ENCODE measurements at regions not wholly inside any gene's neighbourhood (a gene's known extent, or its start where the extent isn't known, plus 50 kb on each side); places are given as distances from the start of the nearest gene placed in this dataset.

DNA sequence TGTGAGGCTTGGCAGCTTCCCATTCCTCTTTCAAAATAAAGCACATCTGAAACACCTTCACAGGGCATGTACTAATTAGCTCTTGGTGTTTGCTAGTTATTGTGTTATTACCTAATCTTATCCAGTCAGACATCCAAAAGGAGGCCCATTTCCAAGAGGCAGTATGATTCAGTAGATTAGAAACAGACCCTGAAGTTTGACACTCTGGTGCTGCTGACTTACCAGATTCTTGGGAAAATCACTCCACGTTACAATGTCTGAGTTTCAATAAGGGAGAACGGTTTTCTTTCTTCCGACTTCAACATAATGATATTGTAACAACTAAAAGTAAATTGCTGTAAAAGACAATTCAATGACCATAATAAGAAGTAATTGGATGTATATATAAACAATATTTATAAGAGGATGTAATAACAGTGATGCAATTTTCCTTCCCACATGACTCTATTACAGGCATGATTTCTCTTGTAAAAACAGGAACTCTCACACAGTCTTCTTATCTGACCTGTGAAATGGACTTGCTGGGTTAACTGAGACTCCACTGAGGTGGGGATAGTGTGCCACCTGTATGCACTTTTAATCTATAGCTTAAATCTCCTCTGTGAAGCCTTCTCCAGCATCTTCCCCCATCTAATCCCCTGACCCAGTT lies 181.3 kb upstream of the ELL2 start:
- TF ChIP-seq, protein P1, sequence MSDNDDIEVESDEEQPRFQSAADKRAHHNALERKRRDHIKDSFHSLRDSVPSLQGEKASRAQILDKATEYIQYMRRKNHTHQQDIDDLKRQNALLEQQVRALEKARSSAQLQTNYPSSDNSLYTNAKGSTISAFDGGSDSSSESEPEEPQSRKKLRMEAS (IDR thresholded peaks at IDR 0.05) = no peak
- TF ChIP-seq, protein P2, sequence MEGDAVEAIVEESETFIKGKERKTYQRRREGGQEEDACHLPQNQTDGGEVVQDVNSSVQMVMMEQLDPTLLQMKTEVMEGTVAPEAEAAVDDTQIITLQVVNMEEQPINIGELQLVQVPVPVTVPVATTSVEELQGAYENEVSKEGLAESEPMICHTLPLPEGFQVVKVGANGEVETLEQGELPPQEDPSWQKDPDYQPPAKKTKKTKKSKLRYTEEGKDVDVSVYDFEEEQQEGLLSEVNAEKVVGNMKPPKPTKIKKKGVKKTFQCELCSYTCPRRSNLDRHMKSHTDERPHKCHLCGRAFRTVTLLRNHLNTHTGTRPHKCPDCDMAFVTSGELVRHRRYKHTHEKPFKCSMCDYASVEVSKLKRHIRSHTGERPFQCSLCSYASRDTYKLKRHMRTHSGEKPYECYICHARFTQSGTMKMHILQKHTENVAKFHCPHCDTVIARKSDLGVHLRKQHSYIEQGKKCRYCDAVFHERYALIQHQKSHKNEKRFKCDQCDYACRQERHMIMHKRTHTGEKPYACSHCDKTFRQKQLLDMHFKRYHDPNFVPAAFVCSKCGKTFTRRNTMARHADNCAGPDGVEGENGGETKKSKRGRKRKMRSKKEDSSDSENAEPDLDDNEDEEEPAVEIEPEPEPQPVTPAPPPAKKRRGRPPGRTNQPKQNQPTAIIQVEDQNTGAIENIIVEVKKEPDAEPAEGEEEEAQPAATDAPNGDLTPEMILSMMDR (IDR thresholded peaks at IDR 0.05) = no peak
- TF ChIP-seq HOXB5 (CRISPR knock-in tag; IDR thresholded peaks at IDR 0.05) (no peak), ZNF302 (CRISPR knock-in tag; IDR thresholded peaks at IDR 0.05) (no peak), POLR2AphosphoS2 (conservative IDR thresholded peaks at IDR 0.05; ENCODE audit: low read length) (no peak), CBX8 (IDR thresholded peaks at IDR 0.05) (no peak), CHD2 (IDR thresholded peaks at IDR 0.05; ENCODE audit: low read length, partially characterized antibody) (no peak), CEBPB (IDR thresholded peaks at IDR 0.05) (no peak), KDM1A (IDR thresholded peaks at IDR 0.05; ENCODE audit: low read depth) (no peak), POLR2A (IDR thresholded peaks at IDR 0.05; ENCODE audit: low read length) (no peak)
- TF ChIP-seq, protein P3, sequence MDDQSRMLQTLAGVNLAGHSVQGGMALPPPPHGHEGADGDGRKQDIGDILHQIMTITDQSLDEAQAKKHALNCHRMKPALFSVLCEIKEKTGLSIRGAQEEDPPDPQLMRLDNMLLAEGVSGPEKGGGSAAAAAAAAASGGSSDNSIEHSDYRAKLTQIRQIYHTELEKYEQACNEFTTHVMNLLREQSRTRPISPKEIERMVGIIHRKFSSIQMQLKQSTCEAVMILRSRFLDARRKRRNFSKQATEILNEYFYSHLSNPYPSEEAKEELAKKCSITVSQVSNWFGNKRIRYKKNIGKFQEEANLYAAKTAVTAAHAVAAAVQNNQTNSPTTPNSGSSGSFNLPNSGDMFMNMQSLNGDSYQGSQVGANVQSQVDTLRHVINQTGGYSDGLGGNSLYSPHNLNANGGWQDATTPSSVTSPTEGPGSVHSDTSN (IDR thresholded peaks at IDR 0.05) = no peak

Measured in A549 (cell line).